ENCODE measurements at regions not wholly inside any gene's neighbourhood (a gene's known extent, or its start where the extent isn't known, plus 50 kb on each side); places are given as distances from the start of the nearest gene placed in this dataset.

DNA sequence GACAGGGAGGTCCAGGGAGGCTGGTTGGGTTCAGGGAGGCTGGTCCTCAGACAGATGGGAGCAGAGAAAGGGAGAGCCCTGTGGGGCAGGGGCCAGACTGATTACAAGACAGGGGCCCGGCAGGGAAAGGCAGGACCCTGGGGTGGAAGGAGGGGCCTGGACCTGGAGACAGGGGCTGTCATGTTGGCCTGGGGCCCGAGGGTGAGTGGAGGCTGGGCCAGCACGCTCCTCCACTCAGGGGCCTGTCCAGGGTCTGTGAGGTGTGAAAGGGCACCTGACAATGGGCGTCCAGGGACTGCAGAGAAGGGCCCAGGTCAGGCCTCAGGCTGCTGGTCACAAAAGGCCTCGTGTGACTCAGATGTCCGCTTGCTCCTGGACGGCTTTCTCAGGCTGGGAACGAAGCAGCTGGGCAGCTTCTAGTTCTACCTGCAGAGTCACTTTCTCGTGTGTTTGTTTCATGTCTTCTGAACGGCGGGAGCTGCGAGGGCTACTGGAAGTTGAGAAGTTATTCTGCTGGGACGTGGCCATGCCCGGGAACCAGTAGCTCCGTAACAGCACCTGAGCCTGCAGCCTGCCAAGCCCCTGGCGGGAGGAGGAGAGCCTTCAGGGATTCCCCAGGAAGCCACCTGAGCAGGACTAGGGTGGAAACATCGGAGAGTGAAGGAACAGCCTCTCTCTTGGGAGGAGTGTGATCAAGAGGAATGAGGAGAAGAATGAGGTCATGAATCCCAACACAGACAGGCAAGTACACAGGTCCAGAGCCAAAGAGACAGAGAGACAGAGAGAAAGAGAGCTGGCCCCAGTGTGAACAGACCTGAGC lies 65.8 kb downstream of the KLF6 start:
- Histone ChIP-seq H3F3A (replicated peaks; ENCODE audit: insufficient read depth) (no peaks in the 10 kb centered on the region), H3K36me3 (replicated peaks in 1 of 2; ENCODE audit: control insufficient read depth in 1 of 2, insufficient read depth in 2 of 2, low read length in 1 of 2) (no peaks in the 10 kb centered on the region), H3K27ac (ENCODE audit: low read depth in 2 of 2, low read length in 1 of 2) (no peak overlapping the region), H3K4me1 (ENCODE audit: control insufficient read depth in 1 of 2, insufficient read depth in 2 of 2, low read depth in 1 of 2, low read length in 1 of 2) (peaks cover 0 to 9% of the 10 kb centered on the region in 2 experiments; a peak in 1 of 4 replicates), H2AFZ (ENCODE audit: low read depth) (no peak overlapping the region), H3K9me2 (no peaks in the 10 kb centered on the region), H3K9me3 (no peaks in the 10 kb centered on the region), H3K4me2 (no peak overlapping the region), H3K4me3 (ENCODE audit: low read depth in 2 of 2, low read length in 1 of 2) (no peak overlapping the region), H4K20me1 (ENCODE audit: insufficient read depth) (no peaks in the 10 kb centered on the region), H3K79me2 (ENCODE audit: insufficient read depth) (no peaks in the 10 kb centered on the region), H3K27me3 (ENCODE audit: insufficient read depth) (no peaks in the 10 kb centered on the region), H3K9ac (no peak overlapping the region)
- POLR2A ChIA-PET, result no interaction called here
- DNase-seq, result no peak
- WGBS (ENCODE audit: low lambda C conversion rate), result 93% methylated on average over 16 of the region's 17 CpGs
- TF ChIP-seq FOXJ3 (CRISPR knock-in tag; IDR thresholded peaks at IDR 0.05) (no peak), RFX5 (IDR thresholded peaks at IDR 0.05; ENCODE audit: low read length) (no peak), SMC3 (IDR thresholded peaks at IDR 0.05; ENCODE audit: low read depth, low read length) (no peak), CHD2 (IDR thresholded peaks at IDR 0.05; ENCODE audit: low read length, partially characterized antibody) (no peak), EP300 (IDR thresholded peaks at IDR 0.05; ENCODE audit: borderline replicate concordance in 1 of 2, low read depth in 1 of 2, low read length in 1 of 2) (no peak), FOXM1 (IDR thresholded peaks at IDR 0.05; ENCODE audit: low read depth) (no peak), RXRA (IDR thresholded peaks at IDR 0.05; ENCODE audit: borderline replicate concordance, low read depth) (no peak), ELF1 (IDR thresholded peaks at IDR 0.05) (no peak), YY1 (IDR thresholded peaks at IDR 0.05; ENCODE audit: low read depth) (no peak), NRF1 (IDR thresholded peaks at IDR 0.05; ENCODE audit: low read depth, low read length) (no peak)
- TF ChIP-seq, protein P1, sequence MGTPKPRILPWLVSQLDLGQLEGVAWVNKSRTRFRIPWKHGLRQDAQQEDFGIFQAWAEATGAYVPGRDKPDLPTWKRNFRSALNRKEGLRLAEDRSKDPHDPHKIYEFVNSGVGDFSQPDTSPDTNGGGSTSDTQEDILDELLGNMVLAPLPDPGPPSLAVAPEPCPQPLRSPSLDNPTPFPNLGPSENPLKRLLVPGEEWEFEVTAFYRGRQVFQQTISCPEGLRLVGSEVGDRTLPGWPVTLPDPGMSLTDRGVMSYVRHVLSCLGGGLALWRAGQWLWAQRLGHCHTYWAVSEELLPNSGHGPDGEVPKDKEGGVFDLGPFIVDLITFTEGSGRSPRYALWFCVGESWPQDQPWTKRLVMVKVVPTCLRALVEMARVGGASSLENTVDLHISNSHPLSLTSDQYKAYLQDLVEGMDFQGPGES (IDR thresholded peaks at IDR 0.05; ENCODE audit: low read depth, low read length), result no peak
- TF ChIP-seq, protein P2, sequence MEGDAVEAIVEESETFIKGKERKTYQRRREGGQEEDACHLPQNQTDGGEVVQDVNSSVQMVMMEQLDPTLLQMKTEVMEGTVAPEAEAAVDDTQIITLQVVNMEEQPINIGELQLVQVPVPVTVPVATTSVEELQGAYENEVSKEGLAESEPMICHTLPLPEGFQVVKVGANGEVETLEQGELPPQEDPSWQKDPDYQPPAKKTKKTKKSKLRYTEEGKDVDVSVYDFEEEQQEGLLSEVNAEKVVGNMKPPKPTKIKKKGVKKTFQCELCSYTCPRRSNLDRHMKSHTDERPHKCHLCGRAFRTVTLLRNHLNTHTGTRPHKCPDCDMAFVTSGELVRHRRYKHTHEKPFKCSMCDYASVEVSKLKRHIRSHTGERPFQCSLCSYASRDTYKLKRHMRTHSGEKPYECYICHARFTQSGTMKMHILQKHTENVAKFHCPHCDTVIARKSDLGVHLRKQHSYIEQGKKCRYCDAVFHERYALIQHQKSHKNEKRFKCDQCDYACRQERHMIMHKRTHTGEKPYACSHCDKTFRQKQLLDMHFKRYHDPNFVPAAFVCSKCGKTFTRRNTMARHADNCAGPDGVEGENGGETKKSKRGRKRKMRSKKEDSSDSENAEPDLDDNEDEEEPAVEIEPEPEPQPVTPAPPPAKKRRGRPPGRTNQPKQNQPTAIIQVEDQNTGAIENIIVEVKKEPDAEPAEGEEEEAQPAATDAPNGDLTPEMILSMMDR (IDR thresholded peaks at IDR 0.05), result no peak
- CTCF ChIA-PET, result no interaction called here

DNA sequence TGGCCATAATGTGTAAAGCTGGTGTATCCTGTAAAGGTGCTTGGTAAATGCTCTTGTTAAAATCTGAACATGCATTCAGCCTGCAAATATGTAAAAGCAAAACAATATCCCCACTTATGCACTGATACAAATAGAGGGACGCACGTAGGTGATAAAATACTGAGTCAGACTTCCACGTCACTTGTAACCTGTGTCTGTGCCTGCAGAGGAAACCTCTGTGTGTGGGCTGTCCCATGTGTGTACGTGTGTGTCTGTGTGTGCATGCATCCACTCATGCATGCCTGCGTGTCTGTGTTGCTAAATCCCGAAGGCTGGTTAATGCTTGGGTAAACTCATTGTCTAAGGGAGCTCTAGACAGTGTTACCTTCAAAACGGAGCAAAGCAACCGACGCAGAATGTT lies 68.9 kb downstream of the KLF6 start:
- Histone ChIP-seq H3K9ac (no peak overlapping the region), H3K36me3 (replicated peaks in 1 of 2; ENCODE audit: control insufficient read depth in 1 of 2, insufficient read depth in 2 of 2, low read length in 1 of 2) (no peaks in the 10 kb centered on the region), H3K27ac (ENCODE audit: low read depth in 2 of 2, low read length in 1 of 2) (no peak overlapping the region), H4K20me1 (ENCODE audit: insufficient read depth) (no peaks in the 10 kb centered on the region), H3K79me2 (ENCODE audit: insufficient read depth) (no peaks in the 10 kb centered on the region), H2AFZ (ENCODE audit: low read depth) (no peak overlapping the region), H3K9me3 (peaks cover 10% of the 10 kb centered on the region; the same call in 1 of the 2 replicates), H3K4me3 (ENCODE audit: low read depth in 2 of 2, low read length in 1 of 2) (no peak overlapping the region), H3F3A (replicated peaks; ENCODE audit: insufficient read depth) (no peaks in the 10 kb centered on the region), H3K4me2 (no peak overlapping the region), H3K27me3 (ENCODE audit: insufficient read depth) (no peaks in the 10 kb centered on the region), H3K4me1 (ENCODE audit: control insufficient read depth in 1 of 2, insufficient read depth in 2 of 2, low read depth in 1 of 2, low read length in 1 of 2) (peaks cover 0 to 9% of the 10 kb centered on the region in 2 experiments; a peak in 1 of 4 replicates), H3K9me2 (no peaks in the 10 kb centered on the region)
- CTCF ChIA-PET, result no interaction called here
- WGBS (ENCODE audit: low lambda C conversion rate), result 92% methylated on average over 9 of the region's 9 CpGs
- POLR2A ChIA-PET, result no interaction called here
- no peak for DNase-seq
- no peak for TF ChIP-seq FOXM1 (IDR thresholded peaks at IDR 0.05; ENCODE audit: low read depth)
- TF ChIP-seq EZH2phosphoT487 (IDR thresholded peaks at IDR 0.05; ENCODE audit: borderline replicate concordance, low read depth), result no peak
- TF ChIP-seq POLR2AphosphoS5 (IDR thresholded peaks at IDR 0.05; ENCODE audit: low read depth, low read length), result no peak
- TF ChIP-seq, protein P3, sequence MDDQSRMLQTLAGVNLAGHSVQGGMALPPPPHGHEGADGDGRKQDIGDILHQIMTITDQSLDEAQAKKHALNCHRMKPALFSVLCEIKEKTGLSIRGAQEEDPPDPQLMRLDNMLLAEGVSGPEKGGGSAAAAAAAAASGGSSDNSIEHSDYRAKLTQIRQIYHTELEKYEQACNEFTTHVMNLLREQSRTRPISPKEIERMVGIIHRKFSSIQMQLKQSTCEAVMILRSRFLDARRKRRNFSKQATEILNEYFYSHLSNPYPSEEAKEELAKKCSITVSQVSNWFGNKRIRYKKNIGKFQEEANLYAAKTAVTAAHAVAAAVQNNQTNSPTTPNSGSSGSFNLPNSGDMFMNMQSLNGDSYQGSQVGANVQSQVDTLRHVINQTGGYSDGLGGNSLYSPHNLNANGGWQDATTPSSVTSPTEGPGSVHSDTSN (IDR thresholded peaks at IDR 0.05), result no peak
- no peak for TF ChIP-seq ELF1 (IDR thresholded peaks at IDR 0.05)
- no peak for TF ChIP-seq FOXJ3 (CRISPR knock-in tag; IDR thresholded peaks at IDR 0.05)

All from SK-N-SH (cell line).